Endothelial cell of umbilical vein (primary cell): ENCODE measurements at regions not wholly inside any gene's neighbourhood (a gene's known extent, or its start where the extent isn't known, plus 50 kb on each side); places are given as distances from the start of the nearest gene placed in this dataset.

Experiments
- BruUV-seq: library from RNA; stranded (reverse); fragments of 400-500 nt; replicated peaks from 2 replicates; lab custom pipeline; 2021; lab: Mats Ljungman, UMichigan
- CTCF ChIA-PET: fragments of 300-600, 350-600 bp; sonication (Branson Sonifier 250); formaldehyde crosslinking; loops from one replicate; lab custom pipeline; 2021; ENCODE audit warnings: antibody characterized with exemption, inconsistent platforms; lab: Charles Lee
- POLR2A ChIA-PET: fragments of 300-600, 350-600 bp; sonication (Branson Sonifier 250); formaldehyde crosslinking; loops from one replicate; lab custom pipeline; 2021; ENCODE audit warnings: antibody characterized with exemption, inconsistent platforms; lab: Charles Lee
- DNase-seq: peaks from one replicate; pipeline ENCODE4 v3.0.0-alpha.2; 2011; ENCODE audit warnings: low read depth, low spot score
- FAIRE-seq: peaks from 2 replicates; lab custom pipeline; 2011; peaks lifted over from hg19 to GRCh38; lab: Jason Lieb, UNC
- H2AFZ ChIP-seq: 2 replicates; pipeline ENCODE4 v1.6.0; 2012; ENCODE audit warnings: low read depth, low read length, control low read depth, inconsistent platforms
- H3K27ac ChIP-seq: 2 replicates; pipeline ENCODE4 v1.5.1; 2011; ENCODE audit warnings: low read depth, mild to moderate bottlenecking, control low read depth, low read length, moderate library complexity; ENCODE audit not compliant: insufficient read depth
- H3K27me3 ChIP-seq, 2 experiments: 2 replicates each; pipeline versions ENCODE4 v1.6.0 to v1.6.1; 2011; ENCODE audit warnings: low read length in 2 of 2, mixed read lengths in 1 of 2; ENCODE audit not compliant: control insufficient read depth in 2 of 2, insufficient read depth in 2 of 2
- H3K36me3 ChIP-seq, 2 experiments: 2 replicates in 1 of 2; 3 replicates in 1 of 2; pipeline ENCODE4 v1.5.1; 2011; ENCODE audit warnings: low read length in 2 of 2, mild to moderate bottlenecking in 1 of 2, moderate library complexity in 1 of 2; ENCODE audit not compliant: control insufficient read depth in 2 of 2, insufficient read depth in 2 of 2; ENCODE audit errors: extremely low read depth in 1 of 2
- H3K4me1 ChIP-seq: 3 replicates; pipeline ENCODE4 v1.5.1; 2011; ENCODE audit warnings: mild to moderate bottlenecking, low read length; ENCODE audit not compliant: control insufficient read depth, insufficient read depth; ENCODE audit errors: extremely low read depth
- H3K4me2 ChIP-seq: 2 replicates; pipeline ENCODE4 v1.6.1; 2011; ENCODE audit warnings: low read length, control low read depth, mixed read lengths; ENCODE audit not compliant: insufficient read depth
- H3K4me3 ChIP-seq, 3 experiments: fragments of 200-600 bp in 1 of 3; sonication (generic), shearing (Covaris generic) in 1 of 3; replicated peaks in 1 of 3; 2 replicates each; pipeline ENCODE4 v1.5.1; 2011 to 2016; ENCODE audit warnings: control low read depth in 3 of 3, low read length in 3 of 3, mild to moderate bottlenecking in 2 of 3, inconsistent platforms in 1 of 3, low read depth in 1 of 3, moderate library complexity in 1 of 3; ENCODE audit not compliant: insufficient read depth in 1 of 3
- H3K79me2 ChIP-seq: 2 replicates; pipeline ENCODE4 v1.6.0; 2012; ENCODE audit warnings: low read length, inconsistent platforms; ENCODE audit not compliant: control insufficient read depth, insufficient read depth
- H3K9ac ChIP-seq: replicated peaks from 2 replicates; pipeline ENCODE3; 2011; ENCODE audit warnings: low read length, control low read depth; ENCODE audit not compliant: insufficient read depth; ENCODE audit errors: extremely low read depth
- H3K9me1 ChIP-seq: replicated peaks from 3 replicates; pipeline ENCODE4 v1.6.0; 2011; ENCODE audit warnings: mild to moderate bottlenecking, low read length; ENCODE audit not compliant: control insufficient read depth, insufficient read depth; ENCODE audit errors: extremely low read depth
- H3K9me3 ChIP-seq: replicated peaks from 2 replicates; pipeline ENCODE4 v1.5.1; 2012; ENCODE audit warnings: low read length, inconsistent platforms; ENCODE audit not compliant: control insufficient read depth, insufficient read depth
- H4K20me1 ChIP-seq: replicated peaks from 2 replicates; pipeline ENCODE3; 2011; ENCODE audit warnings: mild to moderate bottlenecking, low read length; ENCODE audit not compliant: control insufficient read depth, insufficient read depth; ENCODE audit errors: extremely low read depth
- CTCF ChIP-seq, 2 donors: IDR thresholded peaks; 1 replicate in 1 of 2; 2 replicates in 1 of 2; pipeline ENCODE4 v1.5.1; 2011; ENCODE audit warnings: low read length in 2 of 2, mild to moderate bottlenecking in 2 of 2, moderate library complexity in 2 of 2, control low read depth in 1 of 2, inconsistent platforms in 1 of 2, low read depth in 1 of 2; ENCODE audit not compliant: insufficient read depth in 1 of 2; ENCODE audit errors: extremely low read depth in 1 of 2
- EZH2 ChIP-seq: IDR thresholded peaks from 2 replicates; pipeline ENCODE4 v1.6.1; 2012; ENCODE audit warnings: borderline replicate concordance, low read depth, mild to moderate bottlenecking, moderate library complexity, low read length, inconsistent platforms; ENCODE audit not compliant: severe bottlenecking
- FOS ChIP-seq: IDR thresholded peaks from 2 replicates; pipeline ENCODE4 v1.6.1; 2011; ENCODE audit warnings: mild to moderate bottlenecking, low read length, moderate library complexity, borderline replicate concordance; ENCODE audit not compliant: insufficient read depth
- GATA2 ChIP-seq: IDR thresholded peaks from 2 replicates; pipeline ENCODE4 v1.7.0; 2011; ENCODE audit warnings: low read depth, mild to moderate bottlenecking, moderate library complexity, mixed read lengths, low read length; ENCODE audit not compliant: insufficient read length, insufficient read depth
- JUN ChIP-seq: IDR thresholded peaks from 2 replicates; pipeline ENCODE4 v1.6.1; 2011; ENCODE audit warnings: borderline replicate concordance, low read depth; ENCODE audit not compliant: insufficient read length, insufficient read depth
- MAX ChIP-seq: IDR thresholded peaks from 2 replicates; pipeline ENCODE4 v1.6.1; 2011; ENCODE audit not compliant: insufficient read depth, insufficient read length
- MYC ChIP-seq: IDR thresholded peaks from one replicate; pipeline ENCODE4 v1.6.1; 2011; ENCODE audit warnings: mild to moderate bottlenecking, low read depth, low read length
- POLR2A ChIP-seq: IDR thresholded peaks from 2 replicates; pipeline ENCODE4 v1.6.1; 2012; ENCODE audit warnings: low read depth, mild to moderate bottlenecking, control low read depth, low read length
- POLR2AphosphoS5 ChIP-seq: IDR thresholded peaks from 2 replicates; pipeline ENCODE4 v1.6.1; 2012; ENCODE audit warnings: low read depth, mild to moderate bottlenecking, control low read depth, low read length, moderate library complexity; ENCODE audit not compliant: insufficient read depth
- dilution Hi-C: fragments of 300-500 bp; cut with MboI; formaldehyde crosslinking; loops from one replicate; pipeline ENCODE4 v1.15.0; 2019; ENCODE audit warnings: low sequenced_read_pairs; ENCODE audit not compliant: extremely low pct_ligation_motif_present
- intact Hi-C: fragments of 100-400 bp; cut with micrococcal nuclease; formaldehyde crosslinking; loops from one replicate; pipeline ENCODE4 v1.10.0; 2022

- no peaks in the 10 kb centered on the region for H4K20me1 ChIP-seq
- H3K27me3 ChIP-seq = no peaks in the 10 kb centered on the region
- intact Hi-C loops = no loop called here
- H3K36me3 ChIP-seq = no peaks in the 10 kb centered on the region
- H3K4me2 ChIP-seq = no peak overlapping the region
- no peaks in the 10 kb centered on the region for H3K9me1 ChIP-seq
- FAIRE-seq (no peak), DNase-seq (no peak)
- POLR2A ChIA-PET = no interaction called here
- H3K9ac ChIP-seq = no peak overlapping the region
- no peaks in the 10 kb centered on the region for H3K4me1 ChIP-seq
- no peak overlapping the region for H3K27ac ChIP-seq
- CTCF ChIA-PET = interaction anchor here (1.6 kb wide), 1 partner anchor 12 kb away, joined by 4 read pairs; no protein-coding TSS in a partner anchor
- no peaks in the 10 kb centered on the region for H3K79me2 ChIP-seq
- no peak overlapping the region for H3K4me3 ChIP-seq
- no peak overlapping the region for H2AFZ ChIP-seq
- dilution Hi-C loops = no loop called here
- no TSS peak for BruUV-seq
- TF ChIP-seq EZH2 (no peak), POLR2A (no peak), CTCF (IDR thresholded peaks at IDR 0.05; ENCODE audit: extremely low read depth in 1 of 2, insufficient read depth in 1 of 2, low read depth in 1 of 2, low read length in 2 of 2) (no peak)
- no peaks in the 10 kb centered on the region for H3K9me3 ChIP-seq
Measured at GRCh38 chr16:64773638-64774037, 348.2 kb downstream of the CDH11 start.

GRCh38 chr16:64773184-64773583 is 348.7 kb downstream of the CDH11 start:
- Histone ChIP-seq H3K9ac (no peak overlapping the region), H3K4me2 (no peak overlapping the region), H3K79me2 (no peaks in the 10 kb centered on the region), H3K27ac (no peak overlapping the region), H3K4me1 (no peaks in the 10 kb centered on the region), H3K36me3 (no peaks in the 10 kb centered on the region), H4K20me1 (no peaks in the 10 kb centered on the region), H3K9me3 (no peaks in the 10 kb centered on the region), H3K9me1 (no peaks in the 10 kb centered on the region), H3K4me3 (no peak overlapping the region), H3K27me3 (no peaks in the 10 kb centered on the region), H2AFZ (no peak overlapping the region)
- DNase-seq = no peak
- ChIA-PET CTCF (no interaction called here), POLR2A (no interaction called here)
- TF ChIP-seq EZH2 (no peak), MAX (no peak), GATA2 (no peak), JUN (no peak), MYC (no peak), FOS (no peak), POLR2AphosphoS5 (no peak), CTCF (IDR thresholded peaks at IDR 0.05; ENCODE audit: extremely low read depth in 1 of 2, insufficient read depth in 1 of 2, low read depth in 1 of 2, low read length in 2 of 2) (no peak)
- BruUV-seq = no TSS peak
- intact Hi-C loops = no loop called here
- FAIRE-seq = no peak
- dilution Hi-C loops = no loop called here
